Astrocyte of the cerebellum (primary cell): ENCODE measurements at regions not wholly inside any gene's neighbourhood (a gene's known extent, or its start where the extent isn't known, plus 50 kb on each side); places are given as distances from the start of the nearest gene placed in this dataset.

Experiments
- DNase-seq: peaks from one replicate; pipeline ENCODE4 v3.0.0-alpha.2; 2011; ENCODE audit warnings: low read depth
- H3K4me3 ChIP-seq: 2 replicates; pipeline ENCODE4 v1.5.1; 2011; ENCODE audit warnings: mild to moderate bottlenecking, low read depth, low read length, moderate library complexity
- in situ Hi-C: cut with HindIII; loops from 2 replicates; pipeline ENCODE4 v1.10.0; 2017; ENCODE audit warnings: low sequenced_read_pairs
- TF ChIP-seq, protein P1 (sequence below): IDR thresholded peaks from 2 replicates; pipeline ENCODE4 v1.5.1; 2012; ENCODE audit warnings: low read length, low read depth, moderate library complexity, mild to moderate bottlenecking; ENCODE audit errors: missing control alignments

GRCh38 chr2:12389344-12390045 lies 327.2 kb upstream of the TRIB2 start:
- TF ChIP-seq, protein P1, sequence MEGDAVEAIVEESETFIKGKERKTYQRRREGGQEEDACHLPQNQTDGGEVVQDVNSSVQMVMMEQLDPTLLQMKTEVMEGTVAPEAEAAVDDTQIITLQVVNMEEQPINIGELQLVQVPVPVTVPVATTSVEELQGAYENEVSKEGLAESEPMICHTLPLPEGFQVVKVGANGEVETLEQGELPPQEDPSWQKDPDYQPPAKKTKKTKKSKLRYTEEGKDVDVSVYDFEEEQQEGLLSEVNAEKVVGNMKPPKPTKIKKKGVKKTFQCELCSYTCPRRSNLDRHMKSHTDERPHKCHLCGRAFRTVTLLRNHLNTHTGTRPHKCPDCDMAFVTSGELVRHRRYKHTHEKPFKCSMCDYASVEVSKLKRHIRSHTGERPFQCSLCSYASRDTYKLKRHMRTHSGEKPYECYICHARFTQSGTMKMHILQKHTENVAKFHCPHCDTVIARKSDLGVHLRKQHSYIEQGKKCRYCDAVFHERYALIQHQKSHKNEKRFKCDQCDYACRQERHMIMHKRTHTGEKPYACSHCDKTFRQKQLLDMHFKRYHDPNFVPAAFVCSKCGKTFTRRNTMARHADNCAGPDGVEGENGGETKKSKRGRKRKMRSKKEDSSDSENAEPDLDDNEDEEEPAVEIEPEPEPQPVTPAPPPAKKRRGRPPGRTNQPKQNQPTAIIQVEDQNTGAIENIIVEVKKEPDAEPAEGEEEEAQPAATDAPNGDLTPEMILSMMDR = no peak
- no peak overlapping the region for H3K4me3 ChIP-seq
- in situ Hi-C loops = no loop called here
- peak; percentile 74 for DNase-seq

DNA sequence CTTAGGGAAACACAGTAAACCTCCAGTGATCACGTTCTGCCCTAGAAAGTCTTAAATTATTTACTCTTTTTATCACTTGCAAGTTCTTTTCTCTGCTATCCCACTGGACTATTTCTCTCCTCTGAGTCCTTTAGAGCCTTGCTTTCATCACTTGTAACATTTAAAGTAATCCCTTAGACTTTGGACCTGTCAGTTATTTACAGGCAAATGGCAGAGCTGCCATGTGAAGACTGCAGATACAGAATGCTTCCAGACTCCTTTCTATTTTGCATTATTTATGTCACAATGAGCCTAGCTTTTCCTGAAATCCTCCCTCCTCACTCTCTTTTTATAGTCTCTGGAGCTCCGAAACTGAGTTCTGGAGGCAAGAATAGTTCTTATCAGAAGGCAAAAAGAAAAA lies 325.6 kb upstream of the TRIB2 start:
- no peak for DNase-seq
- in situ Hi-C loops = no loop called here
- TF ChIP-seq, protein P1 = no peak
- no peak overlapping the region for H3K4me3 ChIP-seq

DNA sequence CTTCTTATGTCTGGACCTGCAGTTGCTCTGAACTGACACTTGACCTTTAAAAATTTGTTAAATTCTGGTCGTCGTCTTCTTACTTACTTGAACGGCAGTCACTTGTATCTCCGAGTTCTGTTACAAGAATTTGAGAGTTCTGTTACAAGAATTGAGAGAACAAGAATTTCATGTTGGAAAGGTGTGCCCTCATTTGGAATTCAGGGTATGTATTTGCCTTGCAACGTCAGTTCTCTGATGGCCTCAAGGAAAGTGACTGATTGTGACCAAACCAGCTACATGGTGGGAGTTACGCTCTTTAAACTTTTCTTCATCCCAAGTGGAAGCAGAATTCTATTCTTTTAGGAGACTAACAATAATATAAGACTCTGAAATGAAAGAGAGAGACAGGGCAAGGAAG lies 320.0 kb upstream of the TRIB2 start:
- no peak for DNase-seq
- no peak overlapping the region for H3K4me3 ChIP-seq
- TF ChIP-seq, protein P1 = no peak
- in situ Hi-C loops = no loop called here

GRCh38 chr2:12397854-12398253 lies 318.9 kb upstream of the TRIB2 start:
- H3K4me3 ChIP-seq = no peak overlapping the region
- in situ Hi-C loops = no loop called here
- TF ChIP-seq, protein P1 = no peak
- no peak for DNase-seq

DNA sequence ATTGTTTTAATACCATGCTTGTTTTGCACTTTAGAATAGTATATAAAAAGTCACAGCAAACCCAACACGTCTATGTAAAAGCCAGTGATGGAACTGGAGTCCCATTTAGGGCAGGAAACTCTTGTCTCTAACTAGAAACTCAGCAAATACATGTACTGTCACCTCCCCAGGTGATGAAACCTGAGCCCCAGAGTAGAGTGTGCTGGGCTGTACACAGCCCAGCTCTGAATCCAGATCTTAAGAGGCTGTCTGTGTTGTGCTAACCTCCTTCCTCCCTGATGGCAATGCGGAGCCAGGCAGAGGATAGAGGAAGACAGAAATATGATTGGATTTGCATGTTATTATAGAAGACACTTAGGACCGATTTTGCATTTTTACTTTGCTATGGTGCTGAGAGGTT lies 317.5 kb upstream of the TRIB2 start:
- in situ Hi-C loops = no loop called here
- DNase-seq = no peak

DNA sequence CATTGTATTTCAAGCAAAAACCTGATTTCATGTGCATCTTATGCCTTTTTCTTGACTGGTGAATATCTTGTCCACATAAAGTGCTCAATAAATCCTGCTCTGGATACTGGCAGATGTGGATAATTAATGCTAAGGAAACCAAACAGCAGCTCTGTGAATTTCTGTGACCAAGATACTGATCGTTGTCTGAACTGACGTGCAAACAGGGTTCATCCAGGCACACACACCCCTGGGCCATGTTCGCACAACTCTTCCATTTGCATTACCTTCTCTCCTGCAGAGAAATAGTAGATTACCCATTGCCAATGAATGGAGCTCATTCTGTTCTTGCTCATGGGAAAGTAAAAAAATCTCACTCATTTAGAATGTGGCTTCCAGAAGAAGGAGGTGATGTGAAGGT lies 316.2 kb upstream of the TRIB2 start:
- in situ Hi-C loops = no loop called here
- TF ChIP-seq, protein P1 = no peak

More for the DNA sequence above, 317.5 kb upstream of the TRIB2 start:
- TF ChIP-seq, protein P1 = no peak
- H3K4me3 ChIP-seq = no peak overlapping the region

More for the DNA sequence above, 316.2 kb upstream of the TRIB2 start:
- no peak overlapping the region for H3K4me3 ChIP-seq
- DNase-seq = no peak
